Hematopoietic multipotent progenitor cell treated with erythropoietin and hydrocortisone succinate and interleukin-3 and kit ligand, for 8 days (in vitro differentiated cells): ENCODE measurements at regions not wholly inside any gene's neighbourhood (a gene's known extent, or its start where the extent isn't known, plus 50 kb on each side); places are given as distances from the start of the nearest gene placed in this dataset.

Source experiments
- DNase-seq: peaks from one replicate; pipeline ENCODE4 v3.0.0-alpha.2; 2015

- DNase-seq: no peak
Observed at GRCh38 chr12:13275241-13276085, 78.9 kb downstream of the EMP1 start.

GRCh38 chr12:13273850-13274249 is 77.3 kb downstream of the EMP1 start:
- no peak for DNase-seq

GRCh38 chr12:13273097-13273496 is 76.6 kb downstream of the EMP1 start:
- no peak for DNase-seq

GRCh38 chr12:13270817-13271216 is 74.3 kb downstream of the EMP1 start:
- DNase-seq: no peak
